Epidermal melanocyte (primary cell): ENCODE measurements at regions not wholly inside any gene's neighbourhood (a gene's known extent, or its start where the extent isn't known, plus 50 kb on each side); places are given as distances from the start of the nearest gene placed in this dataset.

ENCODE experiments used
- DNase-seq: peaks from one replicate; pipeline ENCODE4 v3.0.0; 2011; ENCODE audit warnings: low spot score; ENCODE audit not compliant: insufficient read length

GRCh38 chr14:101044741-101045140 is 141.2 kb upstream of the RTL1 start:
- DNase-seq, result no peak

GRCh38 chr14:101045511-101045910 is 142.0 kb upstream of the RTL1 start:
- no peak for DNase-seq

- DNase-seq, result no peak
These were observed 142.5 kb upstream of the RTL1 start for GRCh38 chr14:101046071-101046470.

GRCh38 chr14:101047326-101047725 is 143.8 kb upstream of the RTL1 start:
- no peak for DNase-seq

- no peak for DNase-seq
These were observed 145.2 kb upstream of the RTL1 start for GRCh38 chr14:101048766-101049165.

GRCh38 chr14:101049511-101049910 is 146.0 kb upstream of the RTL1 start:
- DNase-seq, result no peak

- DNase-seq, result no peak
These were observed 146.4 kb upstream of the RTL1 start for GRCh38 chr14:101049942-101050341.

- no peak for DNase-seq
These were observed 147.5 kb upstream of the RTL1 start for GRCh38 chr14:101050901-101051490.

- no peak for DNase-seq
These were observed 151.1 kb upstream of the RTL1 start for GRCh38 chr14:101054671-101055070.

- DNase-seq, result no peak
These were observed 151.7 kb upstream of the RTL1 start for GRCh38 chr14:101055106-101055662.

- DNase-seq, result no peak
These were observed 152.4 kb upstream of the RTL1 start for GRCh38 chr14:101055776-101056374.

- no peak for DNase-seq
These were observed 152.9 kb upstream of the RTL1 start for GRCh38 chr14:101056446-101056845.

GRCh38 chr14:101057394-101057793 is 153.9 kb upstream of the RTL1 start:
- no peak for DNase-seq

- DNase-seq, result no peak
These were observed 155.0 kb upstream of the RTL1 start for GRCh38 chr14:101058571-101058970.

- no peak for DNase-seq
These were observed 156.7 kb upstream of the RTL1 start for GRCh38 chr14:101060171-101060601.

- DNase-seq, result no peak
These were observed 158.0 kb upstream of the RTL1 start for GRCh38 chr14:101061411-101062064.

GRCh38 chr14:101062065-101062450 is 158.5 kb upstream of the RTL1 start:
- no peak for DNase-seq

- DNase-seq, result no peak
These were observed 159.1 kb upstream of the RTL1 start for GRCh38 chr14:101062601-101063000.

GRCh38 chr14:101063121-101063520 is 159.6 kb upstream of the RTL1 start:
- no peak for DNase-seq

GRCh38 chr14:101064121-101064661 is 160.7 kb upstream of the RTL1 start:
- DNase-seq, result no peak

- no peak for DNase-seq
These were observed 161.2 kb upstream of the RTL1 start for GRCh38 chr14:101064718-101065117.

GRCh38 chr14:101065246-101065645 is 161.7 kb upstream of the RTL1 start:
- no peak for DNase-seq
